HG02798 (cell line): ENCODE measurements at regions not wholly inside any gene's neighbourhood (a gene's known extent, or its start where the extent isn't known, plus 50 kb on each side); places are given as distances from the start of the nearest gene placed in this dataset.

Experiments used
- ATAC-seq: cut with Tn5 transposase; IDR thresholded peaks from one replicate; pipeline ENCODE4 v1.9.1; 2021; ENCODE audit warnings: mild to moderate bottlenecking; ENCODE audit not compliant: unreplicated experiment, poor library complexity

DNA sequence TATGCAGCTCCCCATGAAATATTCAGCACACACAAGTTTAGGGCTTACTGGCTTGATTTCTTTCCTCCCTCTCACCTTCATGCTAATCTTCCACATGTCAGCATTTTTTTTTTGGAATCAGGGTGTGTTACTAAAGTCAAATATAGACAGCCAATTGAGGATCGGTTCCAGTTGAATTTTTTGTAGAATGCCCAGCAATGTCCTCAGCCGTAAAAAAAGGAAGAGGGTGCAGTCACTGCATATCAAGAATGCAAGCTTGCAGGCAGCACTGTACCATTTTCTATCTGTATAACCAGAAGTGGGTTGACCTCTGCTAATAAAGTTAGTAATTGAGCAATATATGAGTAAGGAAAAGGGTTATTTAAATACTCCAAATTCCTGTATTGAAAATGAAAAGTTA, 51.4 kb upstream of the CHMP2B start:
- ATAC-seq: no peak

DNA sequence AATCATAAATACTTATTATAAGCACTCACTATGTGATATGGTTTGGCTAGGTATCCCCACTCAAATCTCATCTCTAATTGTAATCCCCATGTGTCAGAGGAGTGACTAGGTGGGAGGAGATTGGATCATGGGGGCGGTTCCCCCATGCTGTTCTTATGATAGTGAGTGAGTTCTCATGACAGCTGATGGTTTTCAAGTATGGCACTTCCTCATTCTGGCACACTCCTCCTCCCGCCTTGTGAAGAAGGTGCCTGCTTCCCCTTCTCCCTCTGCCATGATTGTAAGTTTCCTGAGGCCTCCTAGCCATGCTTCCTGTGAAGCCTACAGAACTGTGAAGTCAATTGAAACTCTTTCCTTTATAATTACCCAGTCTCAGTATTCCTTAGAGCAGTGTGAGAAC, 53.3 kb upstream of the CHMP2B start:
- ATAC-seq: no peak

DNA sequence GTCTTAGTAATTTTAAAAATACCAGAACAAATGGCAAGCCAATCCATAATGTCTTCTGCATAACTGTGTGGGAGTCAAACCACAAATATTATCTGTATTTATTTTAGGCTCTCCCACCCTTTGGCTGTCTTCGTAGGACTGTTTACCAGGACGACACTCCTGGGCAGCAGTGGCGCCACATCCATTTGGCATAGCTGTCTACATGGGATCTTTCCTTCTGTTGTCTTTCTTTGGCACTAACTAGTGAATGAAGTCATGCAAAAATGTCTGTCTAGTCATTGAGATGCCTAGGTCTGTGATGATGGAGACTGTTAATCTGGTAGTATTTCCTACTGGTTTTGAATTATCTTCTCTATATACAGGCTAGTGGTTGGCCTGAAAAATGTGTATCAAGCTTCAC, 54.0 kb upstream of the CHMP2B start:
- ATAC-seq: no peak

DNA sequence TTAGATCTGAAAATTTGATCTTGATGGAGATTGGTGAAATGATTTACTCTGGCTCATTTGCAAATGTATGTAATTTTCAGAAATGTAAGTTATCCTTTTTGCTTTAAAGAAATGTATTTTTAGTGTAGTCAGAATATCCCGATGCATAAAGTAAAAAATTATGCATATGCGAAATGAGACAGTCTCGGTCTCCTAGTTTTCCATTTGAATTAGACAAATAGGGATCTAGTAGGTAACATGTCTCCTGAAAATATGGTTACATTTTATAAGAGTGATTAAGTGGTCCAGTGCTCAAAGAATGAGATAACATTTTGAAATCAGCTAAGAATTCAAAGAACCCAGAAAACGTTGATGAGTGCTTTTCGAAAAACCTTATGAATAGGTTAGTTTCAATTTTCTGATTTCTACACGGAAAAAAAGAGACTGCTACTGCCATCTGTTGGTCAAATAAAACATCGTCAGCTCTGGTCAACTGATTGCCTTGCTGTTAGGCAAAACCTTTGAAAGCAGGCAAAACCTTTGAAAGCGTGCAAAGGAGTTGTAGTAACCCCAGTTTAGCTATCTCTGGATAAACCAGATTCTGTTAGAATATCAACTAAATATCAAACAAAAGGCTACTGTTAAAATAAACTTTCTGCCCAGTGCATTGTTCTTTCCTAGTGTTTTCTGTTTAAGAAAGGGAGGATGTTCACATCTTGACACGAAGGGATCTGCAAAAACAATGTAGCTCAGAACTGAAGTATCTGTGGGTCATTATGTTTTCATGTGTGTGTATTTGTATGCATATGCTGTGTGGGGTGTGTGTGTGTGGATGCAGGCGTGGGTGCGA, 59.3 kb upstream of the CHMP2B start:
- peak; percentile 91 for ATAC-seq

DNA sequence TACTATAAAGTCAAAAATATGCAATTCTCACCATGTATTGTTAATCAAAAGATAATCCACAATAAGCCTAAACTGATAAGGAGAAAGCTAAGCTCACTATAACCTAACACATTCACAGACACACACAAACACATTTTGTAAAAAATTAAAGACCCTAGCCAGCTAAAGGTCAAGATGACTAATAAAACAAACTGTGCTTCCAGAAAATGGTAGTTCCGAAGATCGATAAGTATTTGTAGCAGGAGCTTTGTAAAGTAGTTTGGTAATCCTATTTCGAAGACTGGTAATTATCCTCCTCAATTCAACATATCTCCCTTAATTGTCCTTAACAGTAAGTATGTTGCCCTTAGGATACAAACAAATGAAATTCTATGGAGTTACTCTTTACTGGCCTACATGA, 62.9 kb upstream of the CHMP2B start:
- ATAC-seq: no peak

DNA sequence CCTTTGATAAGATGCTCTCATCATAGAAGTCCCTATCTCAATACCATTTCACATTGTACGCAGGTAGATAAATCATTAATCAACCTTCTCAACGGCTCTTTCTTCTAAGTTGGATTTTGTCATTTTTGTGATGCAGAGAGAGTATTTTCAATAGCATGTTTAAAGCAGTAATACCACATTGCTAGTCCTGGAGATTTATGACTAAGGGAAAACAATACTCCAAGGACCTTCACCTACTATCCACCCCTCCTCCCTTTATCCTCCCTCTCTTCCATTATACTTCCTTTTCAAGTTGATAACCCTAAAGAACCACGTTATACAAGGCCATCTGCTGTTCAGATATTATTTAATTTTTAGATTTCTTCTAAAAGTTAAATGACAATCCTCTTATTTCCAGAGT, 65.3 kb upstream of the CHMP2B start:
- ATAC-seq: no peak

DNA sequence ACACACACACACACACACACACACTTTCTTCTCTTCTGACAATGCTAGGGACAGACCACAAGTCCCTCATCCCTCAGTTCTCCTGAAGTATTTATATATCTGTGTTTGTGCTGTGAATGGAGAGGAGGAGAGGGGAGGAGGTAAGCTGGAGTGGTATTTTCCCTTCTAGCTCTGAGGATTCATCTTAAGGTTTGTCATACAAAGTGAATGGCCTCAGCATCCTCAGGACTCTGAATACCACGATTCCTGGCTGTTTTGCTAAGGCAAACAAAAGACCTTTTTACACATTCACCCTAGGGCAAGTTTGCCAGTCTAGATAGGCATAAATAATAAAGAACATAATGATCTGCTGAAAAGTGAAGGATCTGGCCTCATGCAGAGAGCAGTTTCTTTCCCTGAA, 65.7 kb upstream of the CHMP2B start:
- ATAC-seq: no peak

DNA sequence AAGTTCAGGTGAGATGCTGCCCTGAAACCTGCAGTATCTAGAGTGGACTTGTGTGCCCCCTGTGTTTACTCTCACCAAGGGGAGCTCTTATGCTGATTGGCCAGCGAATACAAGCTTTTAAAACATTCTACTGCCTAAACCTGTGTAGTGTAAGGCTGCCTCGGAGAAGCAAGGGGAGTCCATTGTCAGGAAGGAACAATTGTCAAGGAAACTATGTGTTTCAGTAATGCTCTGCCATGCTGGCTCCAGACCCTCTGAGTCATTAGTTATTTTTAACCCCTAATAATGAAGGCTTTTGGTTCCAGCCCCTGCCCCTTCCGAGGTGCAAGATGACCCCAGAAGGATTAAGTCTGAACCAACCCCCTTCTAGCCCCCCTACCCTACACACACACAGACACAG, 66.1 kb upstream of the CHMP2B start:
- no peak for ATAC-seq

DNA sequence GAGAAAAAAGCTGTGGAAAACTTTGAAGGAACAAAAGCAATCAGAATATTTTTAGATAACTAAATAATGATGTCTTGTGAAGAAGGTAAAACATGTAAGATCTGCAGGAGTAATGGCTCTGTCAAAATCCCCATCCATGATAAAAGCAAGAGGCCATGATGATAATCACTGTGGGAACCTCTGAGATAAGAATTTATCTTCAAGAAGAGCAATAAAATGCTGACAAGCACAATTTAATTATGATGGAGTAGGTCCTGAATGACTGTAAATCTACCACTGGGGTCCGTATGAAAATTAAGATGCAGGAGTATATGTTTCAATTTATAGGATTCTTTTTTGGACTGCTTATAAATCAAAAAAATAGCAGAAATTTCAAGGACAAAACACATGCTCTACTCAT, 68.3 kb upstream of the CHMP2B start:
- no peak for ATAC-seq

DNA sequence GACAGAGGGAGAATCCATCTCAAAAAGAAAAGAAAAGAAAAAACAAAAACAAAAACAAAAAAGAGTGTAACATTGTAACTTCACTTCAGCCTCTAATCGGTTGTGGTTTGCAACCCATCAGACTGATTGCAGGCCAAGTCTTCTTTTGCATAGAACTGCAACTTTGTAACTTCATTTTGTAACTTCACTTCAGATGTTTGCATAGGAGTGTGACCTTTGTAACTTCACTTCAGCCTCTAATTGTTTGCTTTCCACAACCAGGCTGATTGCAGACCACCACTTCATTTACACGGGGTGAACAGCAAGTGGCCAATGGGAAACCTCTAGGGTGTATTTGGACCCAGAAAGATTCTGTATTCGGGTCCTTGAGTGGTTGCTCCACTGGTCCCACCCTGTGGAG, 79.1 kb upstream of the CHMP2B start:
- ATAC-seq: no peak

DNA sequence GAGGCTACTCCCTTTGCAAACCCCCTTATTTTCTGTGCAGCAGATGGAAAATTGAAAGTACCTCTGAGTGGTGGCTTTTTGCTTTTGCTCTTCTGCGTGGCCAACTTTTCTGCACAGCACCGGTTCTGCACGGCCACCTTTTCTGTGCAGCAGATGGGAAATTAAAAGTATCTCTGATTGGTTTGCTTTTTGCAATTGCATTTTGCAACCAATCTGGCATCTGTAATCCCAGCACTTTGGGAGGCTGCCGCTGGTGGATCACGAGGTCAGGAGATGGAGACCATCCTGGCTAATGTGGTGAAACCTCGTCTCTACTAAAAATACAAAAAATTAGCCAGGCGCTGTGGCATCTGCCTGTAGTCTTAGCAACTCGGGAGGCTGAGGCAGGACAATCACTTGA, 79.5 kb upstream of the CHMP2B start:
- no peak for ATAC-seq

DNA sequence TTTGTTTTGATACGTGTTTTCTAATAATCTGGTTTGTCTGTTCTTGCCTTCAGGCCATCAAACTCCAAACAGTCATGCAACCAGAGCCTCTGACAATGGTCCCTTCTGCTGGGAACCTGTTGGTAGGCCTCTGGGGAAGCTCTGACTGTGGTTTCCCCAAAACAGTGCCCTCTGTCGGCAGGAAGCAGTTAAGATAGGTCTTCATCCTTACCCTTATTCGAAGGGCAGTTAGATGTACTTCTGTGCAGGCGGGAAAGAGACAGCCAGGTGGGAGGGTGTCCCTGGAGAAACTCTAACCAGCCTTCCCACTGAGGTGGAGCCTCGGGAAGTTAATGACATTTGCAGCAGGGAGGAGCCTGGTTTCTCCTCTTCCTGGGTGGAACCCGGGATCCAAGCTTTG, 81.6 kb upstream of the CHMP2B start:
- ATAC-seq: peak; percentile 80

DNA sequence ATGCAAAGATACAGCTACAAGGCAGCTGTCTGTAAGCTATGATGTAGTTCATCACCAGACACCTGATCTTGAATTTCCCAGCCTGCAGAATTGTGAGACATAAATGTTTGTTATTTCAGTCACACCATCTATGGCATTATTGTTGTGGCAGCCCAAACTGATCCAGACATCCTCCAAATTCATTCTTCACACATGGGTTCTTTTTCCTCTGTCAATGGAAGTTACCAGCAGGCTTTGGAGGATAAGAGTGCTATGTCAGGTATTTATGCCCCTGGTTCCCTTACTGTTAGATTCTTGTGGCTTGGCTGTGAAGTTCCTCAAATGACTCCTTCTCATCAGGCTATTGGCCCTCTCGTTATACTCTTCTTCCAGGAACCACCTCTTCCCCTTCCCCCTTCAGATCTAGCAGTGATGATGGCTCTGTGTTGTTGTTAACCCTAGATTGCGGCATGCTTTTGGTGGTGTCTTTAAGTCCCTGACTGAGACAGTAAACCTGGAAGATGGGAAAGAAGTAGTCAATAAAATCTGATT, 91.0 kb upstream of the CHMP2B start:
- ATAC-seq: no peak

DNA sequence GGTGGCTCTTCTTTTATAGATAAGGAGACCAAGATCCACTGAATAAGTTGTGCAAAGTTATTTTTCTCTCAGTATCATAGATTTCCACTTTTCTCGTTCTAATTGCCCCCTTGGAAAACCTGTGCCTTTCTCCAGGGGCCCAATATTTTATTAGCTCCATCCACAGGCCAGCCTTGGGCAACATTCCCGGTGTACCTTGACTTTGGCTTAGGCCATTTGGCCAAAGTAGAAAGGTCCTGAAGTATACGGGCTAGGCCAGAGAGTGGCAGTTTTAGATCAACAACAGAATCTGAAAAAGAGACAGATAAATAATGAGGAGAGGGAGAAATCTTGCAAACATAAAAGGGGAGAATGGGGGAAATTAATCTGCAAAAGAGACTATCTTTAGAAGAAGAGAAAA, 91.7 kb upstream of the CHMP2B start:
- ATAC-seq: no peak

DNA sequence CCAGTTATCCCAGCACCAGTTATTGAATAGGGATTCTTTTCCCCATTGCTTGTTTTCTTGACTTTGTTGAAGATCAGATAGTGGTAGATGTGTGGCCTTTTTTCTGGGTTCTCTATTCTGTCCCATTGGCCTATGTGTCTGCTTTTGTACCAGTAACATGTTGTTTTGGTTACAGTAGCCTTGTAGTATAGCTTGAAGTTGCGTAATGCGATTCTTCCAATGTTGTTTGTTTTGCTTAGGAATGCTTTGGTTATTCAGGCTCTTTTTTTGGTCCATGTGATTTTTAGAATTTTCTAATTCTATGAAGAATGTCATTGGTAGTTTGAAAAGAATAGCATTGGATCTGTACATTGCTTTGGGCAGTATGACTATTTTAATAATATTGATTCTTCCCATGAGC, 94.3 kb upstream of the CHMP2B start:
- ATAC-seq: no peak

DNA sequence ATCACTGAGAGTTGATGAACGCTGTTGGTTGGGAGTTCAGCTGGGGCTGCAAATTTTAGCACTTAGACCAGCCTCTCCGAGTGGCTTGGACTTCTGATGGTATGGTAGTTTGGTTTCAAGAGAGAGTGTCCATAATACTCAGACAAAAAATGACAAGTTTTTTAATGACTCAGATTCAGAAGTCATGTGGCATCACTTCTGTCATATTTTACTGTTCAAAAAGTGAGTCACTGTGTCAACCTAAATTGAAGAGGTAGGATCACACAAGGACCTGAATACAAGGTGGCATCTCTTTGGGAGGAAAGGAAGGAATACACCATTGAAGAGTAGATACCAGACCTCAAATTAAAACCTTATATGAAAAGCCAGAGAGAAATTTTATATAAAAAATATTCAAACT, 99.1 kb upstream of the CHMP2B start:
- no peak for ATAC-seq

DNA sequence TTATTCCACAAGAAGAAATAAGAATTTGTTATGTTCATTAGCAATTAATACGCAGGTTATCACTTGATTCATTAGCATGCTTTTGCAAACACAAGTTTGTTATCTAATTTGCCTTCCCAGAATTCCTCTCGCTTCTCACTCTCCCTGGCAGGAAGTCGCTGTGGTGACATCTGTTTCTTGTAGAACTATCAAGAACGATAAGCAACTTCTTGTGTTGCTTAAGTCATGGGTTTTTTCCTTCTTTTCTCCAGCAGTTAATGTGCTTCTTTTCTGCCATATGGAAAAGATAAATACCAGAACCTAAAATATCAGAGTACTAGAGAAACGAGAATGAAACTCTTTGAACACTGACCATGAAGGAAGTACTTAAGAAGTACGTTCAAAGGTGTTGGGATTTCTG, 99.8 kb upstream of the CHMP2B start:
- ATAC-seq: no peak

DNA sequence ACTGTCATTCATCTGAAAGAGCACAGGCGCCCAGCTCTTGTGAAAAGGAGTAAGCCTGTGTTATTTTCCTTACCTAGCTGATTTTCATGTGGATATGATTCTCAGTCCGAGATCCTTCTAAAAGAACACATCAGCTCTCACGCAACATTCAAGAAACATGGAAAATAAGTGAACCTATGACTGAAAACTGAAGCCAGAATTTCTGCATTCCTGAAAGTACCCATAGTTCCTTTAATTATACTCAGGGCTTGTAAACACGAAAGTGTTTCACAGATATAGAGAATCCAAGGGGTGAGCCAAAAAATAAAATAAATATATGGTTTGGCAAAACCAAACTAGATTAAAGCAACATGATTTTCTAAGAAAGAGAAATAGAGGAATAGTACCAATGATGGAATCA, 100.8 kb upstream of the CHMP2B start:
- ATAC-seq: no peak

DNA sequence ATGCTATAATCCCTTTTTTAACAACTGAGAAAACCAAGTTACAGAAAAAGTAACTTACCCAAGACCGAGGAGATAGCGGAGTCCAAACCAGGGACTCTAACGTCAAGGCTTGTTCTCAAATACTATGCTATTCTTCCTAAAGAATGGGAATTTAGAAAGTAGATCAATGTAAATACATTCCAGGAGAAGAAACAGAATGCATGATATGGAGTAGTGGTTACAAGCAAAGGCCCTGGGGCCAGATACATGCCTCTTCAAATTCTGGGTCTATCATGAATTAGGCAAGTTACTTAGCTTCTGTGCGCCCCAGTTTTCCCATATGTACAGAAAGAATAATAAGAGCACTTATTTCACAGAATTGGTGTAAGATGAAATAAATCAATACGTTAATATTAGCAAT, 102.0 kb upstream of the CHMP2B start:
- no peak for ATAC-seq

DNA sequence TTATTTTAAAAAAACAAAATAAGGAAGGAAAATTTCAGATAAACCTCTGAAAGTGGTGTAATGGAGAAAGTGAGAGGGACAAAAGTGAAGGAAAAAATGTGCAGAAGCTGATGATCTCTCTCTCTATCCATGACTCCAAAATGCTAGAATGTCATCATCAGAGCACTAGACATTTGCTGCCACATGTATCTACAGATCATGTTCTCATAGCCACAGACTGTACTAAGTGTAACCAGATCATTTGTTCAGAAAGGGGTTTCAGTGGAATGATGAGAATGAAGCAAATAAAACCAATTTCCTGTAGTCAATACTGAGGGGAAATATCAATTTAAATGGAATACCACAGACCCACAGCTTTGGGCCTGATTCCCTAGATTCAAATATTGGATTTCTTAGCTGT, 104.3 kb upstream of the CHMP2B start:
- ATAC-seq: no peak

DNA sequence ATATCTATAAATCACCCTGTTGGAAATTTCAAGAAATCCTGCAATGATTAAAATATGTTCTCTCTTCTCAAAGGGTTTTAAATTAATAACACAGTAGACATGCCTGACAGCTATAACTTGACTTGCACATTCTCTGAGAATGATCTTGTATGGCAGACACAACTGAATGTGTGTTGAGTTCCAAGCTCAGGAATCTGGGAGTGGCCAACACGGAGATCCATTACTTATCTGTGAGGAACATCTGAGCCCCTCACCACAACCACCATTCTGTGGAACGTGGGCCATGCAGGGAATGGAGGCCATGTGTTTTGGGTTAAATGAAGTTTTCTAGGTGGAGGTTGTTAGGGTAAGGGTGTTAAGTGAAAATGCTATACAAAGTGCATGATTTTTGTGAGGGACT, 105.3 kb upstream of the CHMP2B start:
- no peak for ATAC-seq

DNA sequence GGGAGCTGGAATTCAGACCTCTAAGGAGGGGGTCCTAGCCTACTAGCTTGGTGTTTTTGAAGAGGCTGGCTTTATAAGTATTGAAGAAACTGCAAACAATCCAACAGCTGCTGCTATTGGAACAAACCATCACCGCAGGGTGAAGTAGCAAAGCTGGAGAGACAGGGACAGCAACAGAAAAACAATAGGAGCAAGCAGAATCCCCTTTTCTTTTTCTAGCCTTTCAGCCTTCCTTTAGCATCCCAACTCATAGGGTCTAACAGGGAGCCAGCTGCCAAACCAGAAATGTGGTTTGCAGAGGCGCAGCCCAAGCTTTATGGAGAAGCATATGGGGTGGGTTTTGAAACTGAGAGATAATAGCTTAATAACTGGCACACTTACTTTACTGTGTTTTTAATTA, 106.2 kb upstream of the CHMP2B start:
- ATAC-seq: no peak
